MM.1S (cell line): ENCODE measurements at regions not wholly inside any gene's neighbourhood (a gene's known extent, or its start where the extent isn't known, plus 50 kb on each side); places are given as distances from the start of the nearest gene placed in this dataset.

Source experiments
- DNase-seq: peaks from one replicate; pipeline ENCODE4 v3.0.0-alpha.2; 2015
- H2AFZ ChIP-seq: fragments of 300-600 bp; sonication (generic); 2 replicates; pipeline ENCODE4 v1.6.0; 2016; ENCODE audit warnings: antibody characterized with exemption, low read length
- H3F3A ChIP-seq: fragments of 300-600 bp; sonication (generic); 2 replicates; pipeline ENCODE4 v1.6.1; 2016; ENCODE audit warnings: mild to moderate bottlenecking, antibody characterized with exemption, low read length, moderate library complexity, mixed read lengths; ENCODE audit not compliant: insufficient read depth
- H3K27ac ChIP-seq: fragments of 300-600 bp; sonication (generic); 2 replicates; pipeline ENCODE4 v1.5.1; 2016; ENCODE audit warnings: mild to moderate bottlenecking, low read length
- H3K27me3 ChIP-seq: fragments of 300-600 bp; sonication (generic); replicated peaks from 2 replicates; pipeline ENCODE4 v1.6.0; 2016; ENCODE audit warnings: low read length; ENCODE audit not compliant: insufficient read depth
- H3K36me3 ChIP-seq: fragments of 300-600 bp; sonication (generic); replicated peaks from 2 replicates; pipeline ENCODE4 v1.6.1; 2016; ENCODE audit warnings: mild to moderate bottlenecking, low read length, mixed read lengths; ENCODE audit not compliant: insufficient read depth
- H3K4me1 ChIP-seq: fragments of 300-600 bp; sonication (generic); 2 replicates; pipeline ENCODE4 v1.6.1; 2016; ENCODE audit warnings: low read length, mixed read lengths
- H3K4me2 ChIP-seq: fragments of 300-600 bp; sonication (generic); 2 replicates; pipeline ENCODE4 v1.6.0; 2016; ENCODE audit warnings: low read depth, low read length
- H3K4me3 ChIP-seq: fragments of 300-600 bp; sonication (generic); 2 replicates; pipeline ENCODE4 v1.5.1; 2016; ENCODE audit warnings: low read length, mixed read lengths
- H3K79me2 ChIP-seq: fragments of 300-600 bp; sonication (generic); 2 replicates; pipeline ENCODE4 v1.6.1; 2016; ENCODE audit warnings: mixed run types, low read length, mixed read lengths
- H3K9ac ChIP-seq: fragments of 300-600 bp; sonication (generic); 2 replicates; pipeline ENCODE4 v1.6.1; 2016; ENCODE audit warnings: low read length, mixed read lengths
- H3K9me2 ChIP-seq: fragments of 300-600 bp; sonication (generic); replicated peaks from 2 replicates; pipeline ENCODE4 v1.6.1; 2016; ENCODE audit warnings: mild to moderate bottlenecking, low read length, mixed read lengths; ENCODE audit not compliant: insufficient read depth
- H3K9me3 ChIP-seq: fragments of 300-600 bp; sonication (generic); replicated peaks from 2 replicates; pipeline ENCODE4 v1.6.1; 2016; ENCODE audit warnings: mild to moderate bottlenecking, low read length, mixed read lengths; ENCODE audit not compliant: insufficient read depth
- H4K20me1 ChIP-seq: fragments of 300-600 bp; sonication (generic); 2 replicates; pipeline ENCODE4 v1.6.1; 2016; ENCODE audit warnings: mild to moderate bottlenecking, low read length, moderate library complexity, mixed read lengths; ENCODE audit not compliant: insufficient read depth
- EZH2 ChIP-seq: fragments of 300-600 bp; sonication (generic); optimal IDR thresholded peaks from 2 replicates; pipeline ENCODE3; 2017; ENCODE audit warnings: low read depth, mild to moderate bottlenecking, antibody characterized with exemption, low read length, mixed read lengths
- EZH2phosphoT487 ChIP-seq: fragments of 300-600 bp; sonication (generic); IDR thresholded peaks from 2 replicates; pipeline ENCODE4 v1.6.1; 2018; ENCODE audit warnings: antibody characterized with exemption, low read length
- TF ChIP-seq, protein P1 (sequence below): fragments of 300-600 bp; sonication (generic); IDR thresholded peaks from 2 replicates; pipeline ENCODE4 v1.5.1; 2016; ENCODE audit warnings: antibody characterized with exemption, low read length, mixed read lengths

DNA sequence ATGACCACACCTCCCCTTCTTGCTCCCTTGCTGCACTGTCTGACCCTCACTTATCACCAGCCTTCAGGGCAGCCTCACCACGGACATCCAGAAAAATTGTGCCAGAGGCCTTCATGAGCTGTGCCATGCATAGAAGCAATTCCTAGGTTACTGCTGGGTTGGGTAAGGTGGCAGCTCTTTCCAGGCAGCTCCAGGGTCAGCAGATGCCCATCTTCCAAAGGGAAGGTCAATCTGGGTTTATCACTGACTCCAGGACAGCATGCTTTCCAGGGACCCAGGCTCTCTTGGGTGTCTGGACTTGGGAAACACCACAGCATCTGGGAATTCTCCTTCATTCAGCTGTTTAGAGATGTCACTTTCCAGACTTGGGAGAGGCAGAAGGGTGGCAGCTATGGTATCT is 188.9 kb upstream of the CXCL12 start:
- H3K9me3 ChIP-seq = no peaks in the 10 kb centered on the region
- no peak overlapping the region for H3K4me3 ChIP-seq
- no peaks in the 10 kb centered on the region for H3K9me2 ChIP-seq
- no peak overlapping the region for H2AFZ ChIP-seq
- H3K4me2 ChIP-seq = no peak overlapping the region
- H3K4me1 ChIP-seq = no peaks in the 10 kb centered on the region
- H3K27me3 ChIP-seq = no peaks in the 10 kb centered on the region
- no peaks in the 10 kb centered on the region for H4K20me1 ChIP-seq
- no peak overlapping the region for H3K27ac ChIP-seq
- TF ChIP-seq, protein P1, sequence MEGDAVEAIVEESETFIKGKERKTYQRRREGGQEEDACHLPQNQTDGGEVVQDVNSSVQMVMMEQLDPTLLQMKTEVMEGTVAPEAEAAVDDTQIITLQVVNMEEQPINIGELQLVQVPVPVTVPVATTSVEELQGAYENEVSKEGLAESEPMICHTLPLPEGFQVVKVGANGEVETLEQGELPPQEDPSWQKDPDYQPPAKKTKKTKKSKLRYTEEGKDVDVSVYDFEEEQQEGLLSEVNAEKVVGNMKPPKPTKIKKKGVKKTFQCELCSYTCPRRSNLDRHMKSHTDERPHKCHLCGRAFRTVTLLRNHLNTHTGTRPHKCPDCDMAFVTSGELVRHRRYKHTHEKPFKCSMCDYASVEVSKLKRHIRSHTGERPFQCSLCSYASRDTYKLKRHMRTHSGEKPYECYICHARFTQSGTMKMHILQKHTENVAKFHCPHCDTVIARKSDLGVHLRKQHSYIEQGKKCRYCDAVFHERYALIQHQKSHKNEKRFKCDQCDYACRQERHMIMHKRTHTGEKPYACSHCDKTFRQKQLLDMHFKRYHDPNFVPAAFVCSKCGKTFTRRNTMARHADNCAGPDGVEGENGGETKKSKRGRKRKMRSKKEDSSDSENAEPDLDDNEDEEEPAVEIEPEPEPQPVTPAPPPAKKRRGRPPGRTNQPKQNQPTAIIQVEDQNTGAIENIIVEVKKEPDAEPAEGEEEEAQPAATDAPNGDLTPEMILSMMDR = no peak
- TF ChIP-seq EZH2 (no peak), EZH2phosphoT487 (no peak)
- H3K9ac ChIP-seq = no peak overlapping the region
- no peaks in the 10 kb centered on the region for H3K36me3 ChIP-seq
- no peak for DNase-seq
- no peaks in the 10 kb centered on the region for H3F3A ChIP-seq
- H3K79me2 ChIP-seq = no peaks in the 10 kb centered on the region

DNA sequence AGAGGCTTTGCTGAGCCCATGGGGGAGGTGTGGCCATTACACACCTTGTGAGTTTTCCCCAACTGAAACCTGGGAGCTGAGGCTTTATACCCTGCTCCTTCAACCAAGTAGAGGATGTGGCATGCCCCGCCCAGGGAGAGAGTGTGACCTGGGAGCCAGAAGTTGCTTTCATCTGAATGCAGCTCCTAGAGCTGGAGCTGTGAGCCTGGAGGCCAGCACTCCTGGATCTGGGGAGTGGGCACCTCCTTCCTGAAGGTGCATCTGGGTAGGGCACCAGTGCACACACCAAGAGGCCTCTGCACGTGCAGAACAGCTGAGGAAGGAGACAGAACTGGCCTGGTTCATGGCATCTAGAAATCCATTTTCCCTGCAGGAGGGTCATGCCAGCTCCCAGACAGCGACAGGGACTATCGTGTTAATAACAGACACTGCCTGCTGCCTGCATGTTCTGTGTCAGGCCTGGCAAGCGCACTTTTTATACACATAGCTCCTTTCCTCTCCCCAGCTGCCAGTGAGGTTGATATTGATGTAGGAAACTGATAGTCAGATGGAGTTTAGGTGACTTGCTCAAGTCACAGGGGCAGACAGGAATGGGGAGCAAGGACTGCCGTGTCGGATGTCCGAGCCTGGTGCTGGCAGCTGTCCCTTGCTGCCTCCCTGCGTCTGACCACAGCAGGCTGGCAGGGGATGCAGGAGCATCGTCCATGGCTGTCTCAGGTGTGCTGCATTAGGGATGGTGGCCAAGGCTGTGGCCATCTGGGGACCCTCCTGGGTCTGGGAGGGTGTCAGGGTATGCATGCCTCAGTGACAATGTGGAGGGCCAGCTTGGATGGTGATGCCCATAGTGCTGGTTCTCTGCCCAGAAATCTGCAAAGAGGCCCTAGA is 189.9 kb upstream of the CXCL12 start:
- no peaks in the 10 kb centered on the region for H3K9me3 ChIP-seq
- H3K27me3 ChIP-seq = no peaks in the 10 kb centered on the region
- H3K27ac ChIP-seq = no peak overlapping the region
- H3K4me3 ChIP-seq = no peak overlapping the region
- no peaks in the 10 kb centered on the region for H3K4me1 ChIP-seq
- no peaks in the 10 kb centered on the region for H3K9me2 ChIP-seq
- no peaks in the 10 kb centered on the region for H4K20me1 ChIP-seq
- H3K36me3 ChIP-seq = no peaks in the 10 kb centered on the region
- no peak overlapping the region for H2AFZ ChIP-seq
- no peak overlapping the region for H3K4me2 ChIP-seq
- no peaks in the 10 kb centered on the region for H3F3A ChIP-seq
- no peaks in the 10 kb centered on the region for H3K79me2 ChIP-seq
- TF ChIP-seq EZH2 (no peak), EZH2phosphoT487 (no peak)
- TF ChIP-seq, protein P1 = no peak
- DNase-seq = no peak
- no peak overlapping the region for H3K9ac ChIP-seq

DNA sequence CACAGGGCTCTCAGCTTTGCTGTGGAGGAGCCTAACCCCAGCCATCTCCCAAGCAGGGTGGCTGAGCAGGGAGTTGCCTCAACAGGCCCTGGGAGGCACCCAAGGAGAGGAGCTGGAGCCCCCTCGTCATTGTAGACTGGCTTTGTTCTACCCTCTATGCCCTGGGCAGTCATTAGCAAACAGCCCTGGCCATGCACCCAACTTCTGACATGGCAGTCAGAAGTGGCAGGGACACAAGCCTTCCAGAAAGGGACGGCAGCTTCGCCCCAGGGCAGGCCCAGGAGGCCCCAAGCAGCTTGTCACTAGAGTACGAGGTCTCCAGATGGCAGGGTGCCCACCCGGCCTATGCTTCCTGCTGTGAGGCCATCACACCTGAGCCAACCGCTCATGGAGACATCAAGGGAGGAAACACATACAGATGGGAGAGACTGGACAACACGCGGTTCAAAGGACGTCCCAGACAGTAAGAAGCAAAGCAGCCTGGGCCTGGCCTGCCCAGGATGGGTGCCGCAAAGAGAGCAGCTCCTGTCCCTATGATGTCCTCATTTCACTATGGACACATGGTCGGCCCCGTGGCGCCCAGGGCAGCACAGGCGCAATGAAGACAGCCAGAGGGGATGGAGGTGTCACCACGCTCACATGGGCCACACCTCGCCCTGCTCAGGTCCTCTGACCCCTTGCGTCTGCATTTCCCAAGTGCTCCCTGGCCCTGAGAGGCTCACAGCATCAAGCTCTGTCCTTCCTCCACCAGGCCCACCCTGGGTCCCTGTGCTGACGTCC is 190.9 kb upstream of the CXCL12 start:
- no peaks in the 10 kb centered on the region for H4K20me1 ChIP-seq
- no peaks in the 10 kb centered on the region for H3K9me2 ChIP-seq
- no peak overlapping the region for H2AFZ ChIP-seq
- H3F3A ChIP-seq = no peaks in the 10 kb centered on the region
- H3K79me2 ChIP-seq = no peaks in the 10 kb centered on the region
- H3K27ac ChIP-seq = no peak overlapping the region
- no peak overlapping the region for H3K4me2 ChIP-seq
- H3K36me3 ChIP-seq = no peaks in the 10 kb centered on the region
- no peak overlapping the region for H3K9ac ChIP-seq
- H3K4me1 ChIP-seq = no peaks in the 10 kb centered on the region
- no peak overlapping the region for H3K4me3 ChIP-seq
- H3K9me3 ChIP-seq = no peaks in the 10 kb centered on the region
- TF ChIP-seq EZH2phosphoT487 (no peak), EZH2 (no peak)
- TF ChIP-seq, protein P1 = no peak
- no peaks in the 10 kb centered on the region for H3K27me3 ChIP-seq
- no peak for DNase-seq
